Panc1 (cell line): ENCODE measurements at regions not wholly inside any gene's neighbourhood (a gene's known extent, or its start where the extent isn't known, plus 50 kb on each side); places are given as distances from the start of the nearest gene placed in this dataset.

Source experiments
- ATAC-seq: fragments of 200-7000 bp; cut with Tn5 transposase; 2 replicates; pipeline ENCODE4 v1.9.1; 2020; ENCODE audit warnings: mild to moderate bottlenecking, moderate library complexity
- BruUV-seq: library from RNA; stranded (reverse); fragments of 400-500 nt; replicated peaks from 2 replicates; lab custom pipeline; 2021; lab: Mats Ljungman, UMichigan
- CTCF ChIA-PET: fragments of 300-600 bp; sonication (Branson Sonifier 250); formaldehyde crosslinking; loops from one replicate; lab custom pipeline; 2022; ENCODE audit warnings: antibody characterized with exemption; lab: Charles Lee
- POLR2A ChIA-PET: fragments of 300-600 bp; sonication (Branson Sonifier 250); formaldehyde crosslinking; loops from one replicate; lab custom pipeline; 2022; ENCODE audit warnings: antibody characterized with exemption; lab: Charles Lee
- DNase-seq: peaks from one replicate; pipeline ENCODE4 v3.0.0-alpha.2; 2010; ENCODE audit warnings: low read depth, low spot score
- H3K27ac ChIP-seq: 2 replicates; pipeline ENCODE4 v1.5.1; 2011; ENCODE audit warnings: mild to moderate bottlenecking, low read length, inconsistent platforms
- H3K27me3 ChIP-seq: fragments of 200-500 bp; sonication (Bioruptor generic); 2 replicates; pipeline ENCODE4 v1.6.0; 2014; ENCODE audit warnings: low read length, inconsistent platforms; ENCODE audit not compliant: control insufficient read depth, insufficient read depth
- H3K36me3 ChIP-seq: fragments of 200-500 bp; sonication (Bioruptor generic); 2 replicates; pipeline ENCODE4 v1.5.1; 2014; ENCODE audit warnings: inconsistent platforms, mild to moderate bottlenecking, low read length, moderate library complexity; ENCODE audit not compliant: control insufficient read depth, insufficient read depth
- H3K4me1 ChIP-seq: 2 replicates; pipeline ENCODE4 v1.5.1; 2011; ENCODE audit warnings: inconsistent platforms, mild to moderate bottlenecking, low read length, moderate library complexity; ENCODE audit not compliant: control insufficient read depth, insufficient read depth
- H3K4me3 ChIP-seq, 2 experiments: 2 replicates each; pipeline ENCODE4 v1.5.1; 2011 to 2012; ENCODE audit warnings: low read depth in 2 of 2, low read length in 2 of 2, mild to moderate bottlenecking in 2 of 2, inconsistent platforms in 1 of 2, moderate library complexity in 1 of 2
- H3K9me3 ChIP-seq: fragments of 200-500 bp; sonication (Bioruptor generic); 2 replicates; pipeline ENCODE4 v1.5.1; 2014; ENCODE audit warnings: low read depth, mild to moderate bottlenecking, inconsistent platforms, low read length, moderate library complexity; ENCODE audit not compliant: control insufficient read depth, insufficient read depth
- CTCF ChIP-seq: fragments of 450-650 bp; IDR thresholded peaks from 2 replicates; pipeline ENCODE4 v1.5.1; 2017; ENCODE audit warnings: mild to moderate bottlenecking
- POLR2AphosphoS5 ChIP-seq: IDR thresholded peaks from 2 replicates; pipeline ENCODE4 v1.6.1; 2012; ENCODE audit warnings: mild to moderate bottlenecking, low read depth, low read length, moderate library complexity
- REST ChIP-seq, 2 experiments: IDR thresholded peaks; 2 replicates each; pipeline ENCODE4 v1.6.1; 2011 to 2012; ENCODE audit warnings: low read depth in 2 of 2, control low read depth in 1 of 2, low read length in 1 of 2, mild to moderate bottlenecking in 1 of 2, moderate library complexity in 1 of 2; ENCODE audit not compliant: insufficient read depth in 1 of 2
- SIN3A ChIP-seq: IDR thresholded peaks from 2 replicates; pipeline ENCODE4 v1.6.1; 2012; ENCODE audit warnings: low read depth, mild to moderate bottlenecking, low read length, moderate library complexity, borderline replicate concordance; ENCODE audit not compliant: insufficient read depth
- TCF7L2 ChIP-seq: IDR thresholded peaks from 2 replicates; pipeline ENCODE4 v1.6.1; 2011; ENCODE audit warnings: mild to moderate bottlenecking, low read depth, low read length, inconsistent platforms
- in situ Hi-C: cut with HindIII; loops from 2 replicates; pipeline ENCODE4 v1.10.0; 2016; ENCODE audit warnings: low sequenced_read_pairs, low pct_unique_long_range_greater_than_20kb
- intact Hi-C: fragments of 100-400 bp; cut with micrococcal nuclease; formaldehyde crosslinking; loops from one replicate; pipeline ENCODE4 v1.10.0; 2022; ENCODE audit not compliant: unreplicated experiment

GRCh38 chr7:52410032-52410431, 625.4 kb upstream of the POM121L12 start:
- ChIA-PET CTCF (no interaction called here), POLR2A (no interaction called here)
- H3K4me1 ChIP-seq: no peaks in the 10 kb centered on the region
- no peak for ATAC-seq
- no peak overlapping the region for H3K4me3 ChIP-seq
- peaks cover 8% of the 10 kb centered on the region; the same call in 1 of the 2 replicates for H3K9me3 ChIP-seq
- no peak overlapping the region for H3K27ac ChIP-seq
- in situ Hi-C loops (no loop called here), intact Hi-C loops (no loop called here)
- no peak for TF ChIP-seq POLR2AphosphoS5
- TF ChIP-seq CTCF: no peak
- no peak for TF ChIP-seq REST (IDR thresholded peaks at IDR 0.05; ENCODE audit: insufficient read depth in 1 of 2, low read depth in 2 of 2, low read length in 1 of 2)
- TF ChIP-seq TCF7L2: no peak
- TF ChIP-seq SIN3A: no peak
- no TSS peak for BruUV-seq
- no peak for DNase-seq
- no peaks in the 10 kb centered on the region for H3K27me3 ChIP-seq
- no peaks in the 10 kb centered on the region for H3K36me3 ChIP-seq

- Histone ChIP-seq H3K4me1 (no peaks in the 10 kb centered on the region), H3K4me3 (no peak overlapping the region), H3K27me3 (no peaks in the 10 kb centered on the region), H3K36me3 (no peaks in the 10 kb centered on the region), H3K9me3 (peaks cover 8% of the 10 kb centered on the region; the same call in 1 of the 2 replicates), H3K27ac (no peak overlapping the region)
- DNase-seq (no peak), ATAC-seq (no peak)
- ChIA-PET CTCF (no interaction called here), POLR2A (no interaction called here)
- intact Hi-C loops: no loop called here
- BruUV-seq: no TSS peak
- TF ChIP-seq CTCF: no peak
- no peak for TF ChIP-seq SIN3A
- no peak for TF ChIP-seq REST (IDR thresholded peaks at IDR 0.05; ENCODE audit: insufficient read depth in 1 of 2, low read depth in 2 of 2, low read length in 1 of 2)
- TF ChIP-seq TCF7L2: no peak
- no peak for TF ChIP-seq POLR2AphosphoS5
- in situ Hi-C loops: no loop called here
These were observed 628.6 kb upstream of the POM121L12 start for GRCh38 chr7:52406808-52407207.
